HCT116 (cell line): ENCODE measurements at regions not wholly inside any gene's neighbourhood (a gene's known extent, or its start where the extent isn't known, plus 50 kb on each side); places are given as distances from the start of the nearest gene placed in this dataset.

ENCODE experiments used
- ATAC-seq: fragments of 200-7000 bp; cut with Tn5 transposase; 2 replicates; pipeline ENCODE4 v1.9.1; 2020; ENCODE audit warnings: mild to moderate bottlenecking, moderate library complexity
- BruUV-seq: library from RNA; stranded (reverse); fragments of 400-500 nt; replicated peaks from 2 replicates; lab custom pipeline; 2021; lab: Mats Ljungman, UMichigan
- CTCF ChIA-PET: fragments of 300-600 bp; sonication (Branson Sonifier 250); formaldehyde crosslinking; loops from one replicate; lab custom pipeline; 2021; ENCODE audit warnings: antibody characterized with exemption; lab: Charles Lee
- POLR2A ChIA-PET: fragments of 300-600, 350-600 bp; sonication (Branson Sonifier 250); formaldehyde crosslinking; loops from one replicate; lab custom pipeline; 2021; ENCODE audit warnings: antibody characterized with exemption; lab: Charles Lee
- RAD21 ChIA-PET, 2 experiments: fragments of 300-600 bp; sonication (Branson Sonifier 250); formaldehyde crosslinking; loops; one replicate each; lab custom pipeline; 2023; ENCODE audit warnings: low total read pairs in 2 of 2; ENCODE audit not compliant: uncharacterized antibody in 2 of 2, unreplicated experiment in 2 of 2, low non-redundant PET in 1 of 2; lab: Charles Lee
- DNase-seq: peaks from one replicate; pipeline ENCODE4 v3.0.0-alpha.2; 2010; ENCODE audit warnings: low read depth, low spot score
- H2AFZ ChIP-seq: fragments of 200-600 bp; shearing (Covaris generic), sonication (generic); 2 replicates; pipeline ENCODE4 v1.6.1; 2017; ENCODE audit warnings: low read depth, mixed run types, mixed read lengths, antibody characterized with exemption, low read length; ENCODE audit not compliant: poor library complexity, severe bottlenecking
- H3K27ac ChIP-seq: 2 replicates; pipeline ENCODE4 v1.5.1; 2012; ENCODE audit warnings: low read depth, low read length
- H3K27me3 ChIP-seq: fragments of 200-600 bp; sonication (generic); 2 replicates; pipeline ENCODE4 v1.6.1; 2016; ENCODE audit warnings: mixed run types, low read length, mixed read lengths; ENCODE audit not compliant: insufficient read depth
- H3K36me3 ChIP-seq, 2 experiments: fragments of 200-500 bp in 1 of 2; fragments of 200-600 bp in 1 of 2; sonication (Bioruptor generic) in 1 of 2; sonication (generic) in 1 of 2; 2 replicates each; pipeline versions ENCODE4 v1.5.1 to v1.6.1; 2014 to 2016; ENCODE audit warnings: low read length in 2 of 2, inconsistent platforms in 1 of 2, mixed read lengths in 1 of 2, mixed run types in 1 of 2; ENCODE audit not compliant: insufficient read depth in 2 of 2, control insufficient read depth in 1 of 2
- H3K4me1 ChIP-seq, 2 experiments: fragments of 200-600 bp in 1 of 2; sonication (generic) in 1 of 2; 2 replicates each; pipeline versions ENCODE4 v1.5.1 to v1.6.1; 2012 to 2017; ENCODE audit warnings: low read length in 2 of 2, inconsistent platforms in 1 of 2, mild to moderate bottlenecking in 1 of 2, mixed read lengths in 1 of 2, mixed run types in 1 of 2, moderate library complexity in 1 of 2; ENCODE audit not compliant: insufficient read depth in 2 of 2, control insufficient read depth in 1 of 2
- H3K4me2 ChIP-seq: fragments of 200-600 bp; sonication (generic); 2 replicates; pipeline ENCODE4 v1.6.1; 2017; ENCODE audit warnings: mixed run types, low read length, mixed read lengths
- H3K4me3 ChIP-seq, 2 experiments: fragments of 200-600 bp in 1 of 2; sonication (generic) in 1 of 2; replicated peaks in 1 of 2; 2 replicates each; pipeline ENCODE4 v1.5.1; 2011 to 2016; ENCODE audit warnings: low read length in 2 of 2, control low read depth in 1 of 2, low read depth in 1 of 2, mild to moderate bottlenecking in 1 of 2, mixed read lengths in 1 of 2, mixed run types in 1 of 2
- H3K79me2 ChIP-seq: fragments of 200-600 bp; sonication (generic); 2 replicates; pipeline ENCODE4 v1.6.1; 2017; ENCODE audit warnings: mild to moderate bottlenecking, mixed run types, low read length, moderate library complexity, mixed read lengths; ENCODE audit not compliant: insufficient read depth
- H3K9ac ChIP-seq: fragments of 200-600 bp; sonication (generic); 2 replicates; pipeline ENCODE4 v1.6.1; 2016; ENCODE audit warnings: low read length, mixed read lengths
- H3K9me2 ChIP-seq: fragments of 200-600 bp; sonication (generic), shearing (Covaris generic); 2 replicates; pipeline ENCODE4 v1.6.1; 2017; ENCODE audit warnings: mixed run types, mild to moderate bottlenecking, moderate library complexity; ENCODE audit not compliant: insufficient read depth
- H3K9me3 ChIP-seq, 2 experiments: fragments of 200-500 bp in 1 of 2; fragments of 200-600 bp in 1 of 2; sonication (Bioruptor generic) in 1 of 2; sonication (generic) in 1 of 2; 2 replicates each; pipeline ENCODE4 v1.6.1; 2014 to 2017; ENCODE audit warnings: low read length in 2 of 2, mixed read lengths in 2 of 2, inconsistent platforms in 1 of 2, low read depth in 1 of 2, mild to moderate bottlenecking in 1 of 2, mixed run types in 1 of 2, moderate library complexity in 1 of 2; ENCODE audit not compliant: control insufficient read depth in 1 of 2, insufficient read depth in 1 of 2
- H4K20me1 ChIP-seq: fragments of 200-600 bp; sonication (generic), shearing (Covaris generic); 2 replicates; pipeline ENCODE4 v1.6.1; 2017; ENCODE audit warnings: mixed run types, mild to moderate bottlenecking, moderate library complexity; ENCODE audit not compliant: insufficient read depth
- ATF3 ChIP-seq: IDR thresholded peaks from 2 replicates; pipeline ENCODE4 v1.6.1; 2012
- CBX3 ChIP-seq: IDR thresholded peaks from 2 replicates; pipeline ENCODE4 v1.6.1; 2012; ENCODE audit warnings: low read depth
- CEBPB ChIP-seq: IDR thresholded peaks from 2 replicates; pipeline ENCODE4 v1.6.1; 2012; ENCODE audit warnings: low read depth
- EGR1 ChIP-seq: IDR thresholded peaks from 2 replicates; pipeline ENCODE4 v1.6.1; 2012; ENCODE audit warnings: low read depth
- ELF1 ChIP-seq: IDR thresholded peaks from 2 replicates; pipeline ENCODE4 v1.6.1; 2012; ENCODE audit warnings: low read depth, borderline replicate concordance
- POLR2A ChIP-seq: IDR thresholded peaks from 2 replicates; pipeline ENCODE4 v1.7.0; 2011; ENCODE audit warnings: borderline replicate concordance; ENCODE audit not compliant: insufficient read depth, insufficient read length; ENCODE audit errors: extremely low read depth
- SIN3A ChIP-seq: IDR thresholded peaks from 2 replicates; pipeline ENCODE4 v1.6.1; 2012; ENCODE audit warnings: low read depth
- SP1 ChIP-seq: IDR thresholded peaks from 2 replicates; pipeline ENCODE4 v1.6.1; 2012; ENCODE audit warnings: low read depth
- SRF ChIP-seq: IDR thresholded peaks from 2 replicates; pipeline ENCODE4 v1.6.1; 2012; ENCODE audit warnings: low read depth
- TCF7L2 ChIP-seq: IDR thresholded peaks from 2 replicates; pipeline ENCODE4 v1.7.0; 2011; ENCODE audit warnings: borderline replicate concordance, inconsistent platforms; ENCODE audit not compliant: insufficient read depth, insufficient read length; ENCODE audit errors: extremely low read depth
- YY1 ChIP-seq: IDR thresholded peaks from 2 replicates; pipeline ENCODE4 v1.6.1; 2011; ENCODE audit warnings: low read length, low read depth, moderate library complexity, mild to moderate bottlenecking; ENCODE audit not compliant: insufficient replicate concordance; ENCODE audit errors: extremely low read depth
- ZFX ChIP-seq: fragments of 450-650 bp; IDR thresholded peaks from 2 replicates; pipeline ENCODE4 v1.6.1; 2017
- intact Hi-C: fragments of 100-400 bp; cut with micrococcal nuclease; formaldehyde crosslinking; loops from 2 replicates; pipeline ENCODE4 v1.10.0; 2022
- TF ChIP-seq, protein P1 (sequence below), 3 experiments: fragments of 200-600 bp in 1 of 3; sonication (generic) in 1 of 3; IDR thresholded peaks in 2 of 3; conservative IDR thresholded peaks in 1 of 3; 2 replicates each; pipeline ENCODE4 v1.5.1; 2012 to 2017; ENCODE audit warnings: low read depth in 2 of 3, low read length in 2 of 3, antibody characterized with exemption in 1 of 3, borderline replicate concordance in 1 of 3, control low read depth in 1 of 3, mild to moderate bottlenecking in 1 of 3, mixed read lengths in 1 of 3, mixed run types in 1 of 3, moderate library complexity in 1 of 3; ENCODE audit not compliant: insufficient read depth in 1 of 3

- ChIA-PET POLR2A (no interaction called here), RAD21 (no interaction called here)
- intact Hi-C loops = no loop called here
- DNase-seq = no peak
- Histone ChIP-seq H3K4me2 (no peak overlapping the region), H3K9me2 (no peaks in the 10 kb centered on the region)
- no peak for ATAC-seq
- TF ChIP-seq YY1 (no peak), ELF1 (no peak), TCF7L2 (no peak), EGR1 (no peak), SP1 (no peak), SIN3A (no peak), SRF (no peak), CBX3 (no peak), ATF3 (no peak), ZFX (no peak), CEBPB (no peak), POLR2A (no peak)
- TF ChIP-seq, protein P1, sequence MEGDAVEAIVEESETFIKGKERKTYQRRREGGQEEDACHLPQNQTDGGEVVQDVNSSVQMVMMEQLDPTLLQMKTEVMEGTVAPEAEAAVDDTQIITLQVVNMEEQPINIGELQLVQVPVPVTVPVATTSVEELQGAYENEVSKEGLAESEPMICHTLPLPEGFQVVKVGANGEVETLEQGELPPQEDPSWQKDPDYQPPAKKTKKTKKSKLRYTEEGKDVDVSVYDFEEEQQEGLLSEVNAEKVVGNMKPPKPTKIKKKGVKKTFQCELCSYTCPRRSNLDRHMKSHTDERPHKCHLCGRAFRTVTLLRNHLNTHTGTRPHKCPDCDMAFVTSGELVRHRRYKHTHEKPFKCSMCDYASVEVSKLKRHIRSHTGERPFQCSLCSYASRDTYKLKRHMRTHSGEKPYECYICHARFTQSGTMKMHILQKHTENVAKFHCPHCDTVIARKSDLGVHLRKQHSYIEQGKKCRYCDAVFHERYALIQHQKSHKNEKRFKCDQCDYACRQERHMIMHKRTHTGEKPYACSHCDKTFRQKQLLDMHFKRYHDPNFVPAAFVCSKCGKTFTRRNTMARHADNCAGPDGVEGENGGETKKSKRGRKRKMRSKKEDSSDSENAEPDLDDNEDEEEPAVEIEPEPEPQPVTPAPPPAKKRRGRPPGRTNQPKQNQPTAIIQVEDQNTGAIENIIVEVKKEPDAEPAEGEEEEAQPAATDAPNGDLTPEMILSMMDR (IDR thresholded peaks at IDR 0.05 in 2 of 3, conservative IDR thresholded peaks at IDR 0.05 in 1 of 3; ENCODE audit: borderline replicate concordance in 1 of 3, insufficient read depth in 1 of 3, low read depth in 2 of 3, low read length in 2 of 3) = no peak
- TF ChIP-seq, all 23 proteins: peak for 0
- Histone ChIP-seq H3K79me2 (no peaks in the 10 kb centered on the region), H4K20me1 (no peaks in the 10 kb centered on the region), H3K27me3 (no peaks in the 10 kb centered on the region), H2AFZ (no peak overlapping the region), H3K4me1 (no peaks in the 10 kb centered on the region), H3K9me3 (peaks cover 0 to 3% of the 10 kb centered on the region in 2 experiments; a peak in 1 of 4 replicates), H3K27ac (no peak overlapping the region), H3K9ac (no peak overlapping the region), H3K36me3 (no peaks in the 10 kb centered on the region), H3K4me3 (no peak overlapping the region)
- no TSS peak for BruUV-seq
- CTCF ChIA-PET = no interaction called here
Measured at GRCh38 chr7:120114626-120115025, 158.3 kb upstream of the KCND2 start.
